H9 (cell line): ENCODE measurements at regions not wholly inside any gene's neighbourhood (a gene's known extent, or its start where the extent isn't known, plus 50 kb on each side); places are given as distances from the start of the nearest gene placed in this dataset.

ENCODE experiments used
- DNase-seq: peaks from one replicate; pipeline ENCODE4 v3.0.0-alpha.2; 2017
- H2AFZ ChIP-seq: one replicate; pipeline ENCODE4 v1.6.1; 2013; ENCODE audit warnings: mild to moderate bottlenecking, low read length, control low read depth, moderate library complexity
- H2AK5ac ChIP-seq: 2 replicates; pipeline ENCODE4 v1.6.1; 2013; ENCODE audit warnings: low read length, control low read depth, mixed read lengths; ENCODE audit not compliant: insufficient read length
- H2BK120ac ChIP-seq: one replicate; pipeline ENCODE4 v1.6.1; 2013; ENCODE audit warnings: low read depth, mild to moderate bottlenecking, low read length, control low read depth, inconsistent platforms; ENCODE audit not compliant: poor library complexity, severe bottlenecking
- H2BK12ac ChIP-seq: 2 replicates; pipeline ENCODE4 v1.6.1; 2013; ENCODE audit warnings: low read length, control low read depth, mixed read lengths, low read depth; ENCODE audit not compliant: insufficient read length
- H2BK15ac ChIP-seq: 2 replicates; pipeline ENCODE4 v1.6.1; 2013; ENCODE audit warnings: low read depth, low read length, control low read depth
- H2BK20ac ChIP-seq: one replicate; pipeline ENCODE4 v1.6.1; 2013; ENCODE audit warnings: low read depth, mild to moderate bottlenecking, low read length, control low read depth, inconsistent platforms; ENCODE audit not compliant: poor library complexity, severe bottlenecking
- H2BK5ac ChIP-seq: 2 replicates; pipeline ENCODE4 v1.6.1; 2013; ENCODE audit warnings: low read length, control low read depth, mixed read lengths; ENCODE audit not compliant: insufficient read length
- H3K14ac ChIP-seq: 2 replicates; pipeline ENCODE4 v1.6.1; 2013; ENCODE audit warnings: low read length, control low read depth; ENCODE audit not compliant: insufficient read depth
- H3K18ac ChIP-seq: 2 replicates; pipeline ENCODE4 v1.6.1; 2013; ENCODE audit warnings: low read depth, mild to moderate bottlenecking, mixed read lengths, low read length, control low read depth; ENCODE audit not compliant: insufficient read length
- H3K23ac ChIP-seq: 2 replicates; pipeline ENCODE4 v1.6.1; 2013; ENCODE audit warnings: low read length, control low read depth, mixed read lengths, low read depth; ENCODE audit not compliant: insufficient read length
- H3K23me2 ChIP-seq: 2 replicates; pipeline ENCODE4 v1.6.1; 2013; ENCODE audit warnings: low read depth, mild to moderate bottlenecking, mixed read lengths, low read length, control low read depth; ENCODE audit not compliant: insufficient read length, poor library complexity, severe bottlenecking
- H3K27ac ChIP-seq: 2 replicates; pipeline ENCODE4 v1.5.1; 2013; ENCODE audit warnings: low read length, control low read depth, mixed read lengths, low read depth; ENCODE audit not compliant: insufficient read length
- H3K27me3 ChIP-seq: 2 replicates; pipeline ENCODE4 v1.6.1; 2013; ENCODE audit warnings: low read length, control low read depth, inconsistent platforms; ENCODE audit not compliant: insufficient read depth
- H3K4ac ChIP-seq: 2 replicates; pipeline ENCODE4 v1.6.1; 2013; ENCODE audit warnings: low read depth, mild to moderate bottlenecking, control low read depth, inconsistent platforms, low read length, moderate library complexity
- H3K4me1 ChIP-seq: 2 replicates; pipeline ENCODE4 v1.6.1; 2013; ENCODE audit warnings: low read length, control low read depth, inconsistent platforms; ENCODE audit not compliant: insufficient read depth
- H3K4me2 ChIP-seq: 2 replicates; pipeline ENCODE4 v1.6.1; 2013; ENCODE audit warnings: low read length, control low read depth, mixed read lengths; ENCODE audit not compliant: insufficient read length, insufficient read depth
- H3K56ac ChIP-seq: 2 replicates; pipeline ENCODE4 v1.6.1; 2013; ENCODE audit warnings: low read depth, mild to moderate bottlenecking, mixed read lengths, low read length, control low read depth; ENCODE audit not compliant: insufficient read length
- H3K79me1 ChIP-seq: 2 replicates; pipeline ENCODE4 v1.6.1; 2013; ENCODE audit warnings: low read depth, mild to moderate bottlenecking, moderate library complexity, low read length, control low read depth, inconsistent platforms; ENCODE audit not compliant: insufficient read depth, poor library complexity, severe bottlenecking
- H3K79me2 ChIP-seq: 2 replicates; pipeline ENCODE4 v1.6.1; 2013; ENCODE audit warnings: low read length, control low read depth, inconsistent platforms; ENCODE audit not compliant: insufficient read depth
- H3K9ac ChIP-seq: 2 replicates; pipeline ENCODE4 v1.6.1; 2013; ENCODE audit warnings: low read length, control low read depth, mixed read lengths; ENCODE audit not compliant: insufficient read length; ENCODE audit errors: extremely low read depth
- H3K9me3 ChIP-seq: one replicate; pipeline ENCODE4 v1.6.1; 2013; ENCODE audit warnings: low read depth, low read length, inconsistent platforms; ENCODE audit not compliant: control insufficient read depth
- H3T11ph ChIP-seq: one replicate; pipeline ENCODE4 v1.6.1; 2013; ENCODE audit warnings: mild to moderate bottlenecking, low read length, control low read depth, inconsistent platforms
- H4K20me1 ChIP-seq: one replicate; pipeline ENCODE4 v1.6.1; 2013; ENCODE audit not compliant: control insufficient read depth, insufficient read length, insufficient read depth
- H4K5ac ChIP-seq: 2 replicates; pipeline ENCODE4 v1.6.1; 2013; ENCODE audit warnings: low read depth, mild to moderate bottlenecking, mixed read lengths, low read length, control low read depth; ENCODE audit not compliant: insufficient read length
- H4K8ac ChIP-seq: replicated peaks from 2 replicates; pipeline ENCODE4 v1.6.1; 2013; ENCODE audit warnings: low read length, control low read depth, mixed read lengths, low read depth; ENCODE audit not compliant: insufficient read length
- H4K91ac ChIP-seq: 2 replicates; pipeline ENCODE4 v1.6.1; 2013; ENCODE audit warnings: low read depth, mild to moderate bottlenecking, moderate library complexity, mixed read lengths, low read length, control low read depth; ENCODE audit not compliant: insufficient read length
- H3K27ac Mint-ChIP-seq, 3 experiments: 2 replicates in 2 of 3; 3 replicates in 1 of 3; pipeline ENCODE4 v1.8.0; 2020 to 2021; ENCODE audit warnings: mixed read lengths in 3 of 3, mild to moderate bottlenecking in 1 of 3, moderate library complexity in 1 of 3
- H3K27me3 Mint-ChIP-seq: 2 replicates; pipeline ENCODE4 v1.8.0; 2021; ENCODE audit warnings: low read depth, mild to moderate bottlenecking, moderate library complexity, mixed read lengths
- H3K36me3 Mint-ChIP-seq, 3 experiments: 2 replicates in 2 of 3; 3 replicates in 1 of 3; pipeline ENCODE4 v1.8.0; 2020 to 2021; ENCODE audit warnings: low read depth in 3 of 3, mixed read lengths in 3 of 3; ENCODE audit not compliant: insufficient read depth in 1 of 3
- H3K4me1 Mint-ChIP-seq, 2 experiments: 2 replicates each; pipeline ENCODE4 v1.8.0; 2020; ENCODE audit warnings: mixed read lengths in 2 of 2
- H3K4me3 Mint-ChIP-seq, 2 experiments: 2 replicates in 1 of 2; 3 replicates in 1 of 2; pipeline ENCODE4 v1.8.0; 2020 to 2021; ENCODE audit warnings: mild to moderate bottlenecking in 2 of 2, mixed read lengths in 2 of 2, moderate library complexity in 1 of 2
- H3K9me3 Mint-ChIP-seq, 2 experiments: 2 replicates in 1 of 2; 3 replicates in 1 of 2; pipeline ENCODE4 v1.8.0; 2020; ENCODE audit warnings: mild to moderate bottlenecking in 2 of 2, mixed read lengths in 2 of 2, moderate library complexity in 1 of 2
- TF ChIP-seq, protein P1 (sequence below): fragments of 200-600 bp; sonication (generic); conservative IDR thresholded peaks from 3 replicates; pipeline ENCODE4 v1.8.0; 2021; ENCODE audit warnings: antibody characterized with exemption, mild to moderate bottlenecking

DNA sequence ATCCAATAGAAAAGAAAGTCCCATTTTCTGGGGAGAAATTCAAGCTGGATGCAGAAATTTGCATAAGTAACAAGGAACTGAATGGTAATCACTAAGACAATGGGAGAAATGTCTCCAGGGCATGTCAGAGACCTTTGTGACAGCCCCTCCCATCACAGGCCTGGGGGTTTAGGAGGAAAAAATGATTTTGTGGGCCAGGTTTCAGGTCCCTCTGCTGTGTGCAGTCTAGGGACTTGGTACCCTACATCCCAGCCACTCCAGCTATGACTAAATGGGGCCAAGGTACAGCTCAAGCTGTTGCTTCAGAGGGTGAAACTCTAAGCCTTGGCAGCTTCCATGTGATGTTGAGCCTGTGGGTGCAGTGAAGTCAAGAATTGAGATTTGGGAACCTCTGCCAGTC, 695.5 kb upstream of the MIR17HG start:
- H3K4me1 Mint-ChIP-seq, result no peaks in the 10 kb centered on the region

More for the DNA sequence above, 695.5 kb upstream of the MIR17HG start:
- Histone ChIP-seq H3K18ac (no peak overlapping the region), H3K4me1 (no peaks in the 10 kb centered on the region), H3K56ac (no peak overlapping the region), H3K79me1 (no peaks in the 10 kb centered on the region), H4K8ac (no peak overlapping the region), H3K9ac (no peak overlapping the region), H3K79me2 (no peaks in the 10 kb centered on the region), H3K27ac (no peak overlapping the region), H3K23ac (no peak overlapping the region), H2BK120ac (no peak overlapping the region), H3K4me2 (no peak overlapping the region), H4K5ac (no peak overlapping the region), H4K91ac (no peak overlapping the region), H3T11ph (no peak overlapping the region), H3K4ac (no peak overlapping the region), H3K27me3 (no peaks in the 10 kb centered on the region), H3K23me2 (no peaks in the 10 kb centered on the region), H2AFZ (no peak overlapping the region), H3K14ac (no peak overlapping the region), H2BK15ac (no peak overlapping the region), H2AK5ac (no peak overlapping the region), H3K9me3 (peaks cover 12% of the 10 kb centered on the region), H2BK20ac (no peak overlapping the region), H2BK5ac (no peak overlapping the region), H4K20me1 (no peaks in the 10 kb centered on the region), H2BK12ac (no peak overlapping the region)
- Mint-ChIP-seq H3K27ac (no peak overlapping the region), H3K4me3 (no peak overlapping the region), H3K27me3 (no peaks in the 10 kb centered on the region; the same call in 1 of the 2 replicates), H3K36me3 (peaks cover 13 to 25% (median 23%) of the 10 kb centered on the region in 3 experiments), H3K9me3 (peaks cover 25 to 28% of the 10 kb centered on the region in 2 experiments)
- DNase-seq, result no peak
- TF ChIP-seq, protein P1, sequence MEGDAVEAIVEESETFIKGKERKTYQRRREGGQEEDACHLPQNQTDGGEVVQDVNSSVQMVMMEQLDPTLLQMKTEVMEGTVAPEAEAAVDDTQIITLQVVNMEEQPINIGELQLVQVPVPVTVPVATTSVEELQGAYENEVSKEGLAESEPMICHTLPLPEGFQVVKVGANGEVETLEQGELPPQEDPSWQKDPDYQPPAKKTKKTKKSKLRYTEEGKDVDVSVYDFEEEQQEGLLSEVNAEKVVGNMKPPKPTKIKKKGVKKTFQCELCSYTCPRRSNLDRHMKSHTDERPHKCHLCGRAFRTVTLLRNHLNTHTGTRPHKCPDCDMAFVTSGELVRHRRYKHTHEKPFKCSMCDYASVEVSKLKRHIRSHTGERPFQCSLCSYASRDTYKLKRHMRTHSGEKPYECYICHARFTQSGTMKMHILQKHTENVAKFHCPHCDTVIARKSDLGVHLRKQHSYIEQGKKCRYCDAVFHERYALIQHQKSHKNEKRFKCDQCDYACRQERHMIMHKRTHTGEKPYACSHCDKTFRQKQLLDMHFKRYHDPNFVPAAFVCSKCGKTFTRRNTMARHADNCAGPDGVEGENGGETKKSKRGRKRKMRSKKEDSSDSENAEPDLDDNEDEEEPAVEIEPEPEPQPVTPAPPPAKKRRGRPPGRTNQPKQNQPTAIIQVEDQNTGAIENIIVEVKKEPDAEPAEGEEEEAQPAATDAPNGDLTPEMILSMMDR, result no peak
